Thyroid gland (tissue), 4 donors: ENCODE measurements at regions not wholly inside any gene's neighbourhood (a gene's known extent, or its start where the extent isn't known, plus 50 kb on each side); places are given as distances from the start of the nearest gene placed in this dataset.

Experiments used
- CTCF ChIP-seq, 6 experiments: fragments of 200-600 bp in 3 of 6; fragments of 450-650 bp in 3 of 6; sonication (generic) in 3 of 6; IDR thresholded peaks; one replicate each; pipeline ENCODE4 v1.5.1; 2016 to 2019; ENCODE audit warnings: antibody characterized with exemption in 6 of 6, mild to moderate bottlenecking in 2 of 6, inconsistent platforms in 1 of 6, moderate library complexity in 1 of 6
- POLR2A ChIP-seq, 2 donors: fragments of 450-650 bp; IDR thresholded peaks; one replicate each; pipeline ENCODE4 v1.6.1; 2017; ENCODE audit warnings: antibody characterized with exemption in 2 of 2, mild to moderate bottlenecking in 2 of 2, moderate library complexity in 1 of 2

- TF ChIP-seq POLR2A (IDR thresholded peaks at IDR 0.05) (no peak), CTCF (IDR thresholded peaks at IDR 0.05) (no peak)
These were observed 137.0 kb downstream of the NPR3 start for GRCh38 chr5:32848120-32848519.
